GM19043 (cell line): ENCODE measurements at regions not wholly inside any gene's neighbourhood (a gene's known extent, or its start where the extent isn't known, plus 50 kb on each side); places are given as distances from the start of the nearest gene placed in this dataset.
"Not testable (repeated sequence)": the region's sequence is repeated elsewhere in the genome, so short reads cannot be mapped to it uniquely, and the experiment has no call there.

Experiments used
- ATAC-seq: cut with Tn5 transposase; IDR thresholded peaks from one replicate; pipeline ENCODE4 v1.9.1; 2021; ENCODE audit warnings: low read depth; ENCODE audit not compliant: unreplicated experiment

- no peak for ATAC-seq
Observed at GRCh38 chr2:3116371-3116770, 261.2 kb downstream of the EIPR1 start.

DNA sequence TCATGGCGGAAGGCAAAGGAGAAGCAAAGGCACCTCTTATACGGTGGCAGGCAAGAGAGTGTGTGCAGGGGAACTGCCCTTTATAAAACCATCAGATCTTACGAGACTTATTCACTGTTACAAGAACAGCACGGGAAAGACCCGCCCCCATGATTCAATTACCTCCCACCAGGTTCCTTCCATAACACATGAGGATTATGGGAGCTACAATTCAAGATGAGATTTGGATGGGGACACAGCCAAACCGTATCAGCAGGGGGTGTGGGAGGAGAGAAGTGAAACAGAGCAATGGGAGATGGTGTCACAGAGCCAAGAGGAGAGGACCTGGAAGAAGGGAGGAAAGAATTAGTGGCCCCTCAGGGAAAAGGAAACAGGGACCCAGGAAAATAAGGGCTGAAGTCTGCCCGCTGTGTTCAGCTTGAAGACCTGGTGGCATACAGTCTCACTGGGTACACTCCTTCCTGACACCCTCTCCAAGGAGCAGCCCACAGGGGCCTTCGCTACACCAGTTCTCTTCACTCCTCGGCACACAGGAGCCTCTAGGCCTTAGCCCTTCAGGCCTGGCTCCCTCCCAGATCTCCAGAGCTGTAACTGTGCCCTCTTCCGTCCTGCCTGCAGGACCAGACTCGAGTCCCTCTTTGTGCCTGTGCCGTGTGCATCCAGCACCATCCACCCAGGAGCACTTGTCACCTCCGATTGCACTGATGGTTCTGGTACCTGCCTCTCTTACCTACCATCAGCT, 262.1 kb downstream of the EIPR1 start:
- no peak for ATAC-seq

GRCh38 chr2:3114406-3115185, 263.0 kb downstream of the EIPR1 start:
- ATAC-seq = no peak

DNA sequence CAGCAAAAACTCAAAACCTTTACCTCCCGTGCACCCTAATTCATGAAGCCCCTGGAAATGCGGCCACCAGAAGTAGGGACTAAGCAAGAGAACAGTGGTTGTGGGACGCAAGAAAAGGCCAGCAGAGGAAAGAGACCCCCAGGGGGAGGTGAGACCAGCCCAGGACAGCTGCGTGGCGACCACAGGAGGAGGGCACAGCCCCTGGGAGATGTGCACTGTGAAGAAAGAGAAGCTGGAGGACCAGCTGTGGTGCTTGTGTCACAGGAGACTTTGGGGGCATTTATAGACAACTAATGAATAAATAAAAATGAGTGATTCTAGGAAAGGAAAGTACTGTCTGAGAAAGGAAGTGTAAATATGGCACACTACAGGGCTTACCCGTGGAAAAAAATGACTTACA, 263.8 kb downstream of the EIPR1 start:
- ATAC-seq = no peak

GRCh38 chr2:3113122-3113521, 264.5 kb downstream of the EIPR1 start:
- no peak for ATAC-seq

DNA sequence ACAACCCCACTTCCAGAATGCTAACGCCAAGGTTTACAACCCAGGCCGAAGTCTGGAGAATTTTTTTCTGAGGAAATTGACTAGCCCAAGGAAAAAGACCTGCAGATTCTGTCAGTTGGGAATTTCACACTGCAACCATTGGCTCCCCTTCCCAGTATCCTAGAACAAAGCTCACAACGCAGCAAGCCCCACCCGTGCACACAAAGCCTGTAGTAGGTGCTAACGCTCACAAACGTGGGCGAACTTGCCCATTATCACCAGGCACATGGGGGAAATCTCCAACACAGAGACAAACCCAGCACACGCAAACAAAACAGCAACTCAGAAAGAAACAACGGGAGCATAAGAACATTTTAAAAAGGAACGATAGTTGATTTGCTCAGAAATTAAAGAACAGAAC, 265.1 kb downstream of the EIPR1 start:
- no peak for ATAC-seq

DNA sequence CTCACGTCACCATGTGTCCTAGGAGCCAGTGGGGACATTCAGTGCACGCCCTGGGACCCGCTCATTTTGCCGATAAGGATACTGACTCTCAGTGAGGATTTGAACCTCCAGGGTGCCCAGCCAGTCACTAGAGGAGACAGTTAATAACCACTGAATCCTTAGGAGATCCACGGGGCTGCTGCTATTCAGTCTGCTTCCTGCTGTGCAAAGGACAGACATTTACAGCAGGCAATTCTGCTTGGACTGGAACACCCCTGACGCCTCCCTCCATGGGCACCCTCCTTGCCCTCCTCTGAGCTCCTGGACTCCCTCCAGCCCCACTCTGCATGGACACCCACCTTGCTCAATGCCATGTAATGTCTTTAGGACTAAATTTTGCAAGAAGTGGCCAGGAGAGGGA, 265.5 kb downstream of the EIPR1 start:
- no peak for ATAC-seq

- no peak for ATAC-seq
Observed at GRCh38 chr2:3110994-3111666, 266.5 kb downstream of the EIPR1 start.

DNA sequence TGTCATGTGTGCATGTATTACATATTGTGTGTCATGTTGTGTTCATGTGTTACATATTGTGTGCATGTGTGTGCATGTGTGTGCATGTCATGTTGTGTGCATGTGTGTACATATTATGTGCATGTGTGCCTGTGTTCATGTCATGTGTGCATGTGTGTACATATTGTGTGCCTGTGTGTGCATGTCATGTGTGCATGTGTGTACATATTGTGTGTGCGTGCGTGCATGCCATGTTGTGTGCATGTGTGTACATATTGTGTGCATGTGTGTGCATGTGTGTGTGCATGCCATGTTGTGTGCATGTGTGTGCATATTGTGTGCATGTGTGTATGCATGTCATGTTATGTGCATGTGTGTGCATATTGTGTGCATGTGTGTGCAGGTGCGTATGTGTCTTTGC, 267.1 kb downstream of the EIPR1 start:
- no peak for ATAC-seq

DNA sequence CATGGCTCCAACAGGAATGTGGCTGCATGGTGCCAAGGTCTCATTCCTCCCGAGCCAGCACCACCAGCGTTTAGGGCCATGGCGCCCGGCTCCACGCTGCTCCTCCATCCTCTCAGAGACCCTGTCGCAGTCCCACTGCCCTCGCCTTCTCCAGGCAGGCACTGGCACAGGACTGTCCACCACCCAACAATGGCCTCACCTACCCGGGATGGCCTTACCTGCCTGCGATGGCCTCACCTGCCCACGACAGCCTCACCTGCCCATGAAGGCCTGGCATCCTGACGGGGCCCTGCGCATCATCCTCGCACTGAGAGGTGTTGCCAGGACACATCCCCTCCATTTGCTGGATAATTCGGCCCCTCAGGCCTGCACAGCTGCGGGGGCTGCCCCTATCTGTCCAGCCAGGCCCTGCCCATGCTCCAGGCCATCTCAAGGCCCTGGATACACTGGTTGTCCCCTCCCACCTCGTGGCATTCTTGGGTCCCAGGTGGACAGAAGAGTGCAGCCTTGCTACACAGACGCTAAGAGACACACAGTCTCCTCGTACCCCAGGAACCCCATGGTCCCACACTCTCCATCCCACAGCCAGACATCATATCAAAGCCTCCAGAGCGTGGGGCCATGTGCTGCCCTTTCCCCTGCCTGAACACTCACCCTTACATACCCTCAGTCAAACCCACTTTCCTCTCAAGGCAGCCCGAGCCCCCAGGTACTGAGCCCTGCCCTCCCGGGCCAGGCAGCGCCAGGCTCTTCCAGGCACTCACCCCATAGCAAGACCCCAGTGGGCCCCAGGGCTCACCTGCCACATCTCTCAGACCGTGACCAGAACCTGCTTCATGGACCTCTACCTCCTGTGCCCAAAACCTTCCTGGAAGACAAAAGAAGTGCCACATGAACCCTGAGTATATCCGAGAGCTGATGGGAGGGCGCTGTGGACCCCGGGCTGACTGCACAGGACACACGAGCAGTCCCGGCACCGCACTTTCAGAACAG, 268.6 kb downstream of the EIPR1 start:
- no peak for ATAC-seq

- ATAC-seq = no peak
Observed at GRCh38 chr2:3108105-3108504, 269.5 kb downstream of the EIPR1 start.

GRCh38 chr2:3107567-3107966, 270.1 kb downstream of the EIPR1 start:
- no peak for ATAC-seq

DNA sequence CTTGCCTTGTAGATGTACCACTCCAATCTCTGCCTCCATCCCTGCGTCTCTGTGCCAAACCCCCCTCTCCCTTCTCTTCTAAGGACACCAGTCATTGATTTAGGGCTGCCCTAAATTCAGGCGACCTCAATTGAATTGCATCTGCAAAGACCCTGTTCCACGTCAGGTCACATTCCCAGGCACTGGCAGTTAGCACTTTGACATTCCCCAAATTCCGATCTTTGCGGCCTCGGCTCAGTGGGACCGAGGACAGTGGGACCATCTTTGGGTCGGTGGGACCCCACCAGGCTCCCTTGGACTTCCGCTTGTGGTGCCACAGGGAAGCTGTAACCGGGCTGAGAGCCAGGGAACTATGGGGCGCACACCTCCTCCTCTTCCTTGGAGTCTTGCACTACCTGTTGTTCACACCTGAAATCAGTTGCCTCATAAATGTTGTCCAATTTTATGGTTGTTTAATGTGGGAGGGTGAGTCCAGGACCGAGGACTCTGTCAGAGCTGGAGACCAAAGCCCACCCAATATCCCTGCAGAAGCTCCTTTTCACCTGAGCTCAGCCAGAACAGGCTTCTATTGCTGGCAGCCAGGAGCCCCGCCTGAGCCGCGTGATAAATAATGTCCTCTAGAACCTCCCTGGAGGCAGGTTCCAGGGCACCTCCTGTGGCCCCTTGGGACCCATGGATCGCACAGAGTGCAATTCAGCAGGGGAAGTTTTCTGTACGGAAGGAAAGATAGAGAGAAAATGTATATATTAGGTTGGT, 271.6 kb downstream of the EIPR1 start:
- no peak for ATAC-seq

DNA sequence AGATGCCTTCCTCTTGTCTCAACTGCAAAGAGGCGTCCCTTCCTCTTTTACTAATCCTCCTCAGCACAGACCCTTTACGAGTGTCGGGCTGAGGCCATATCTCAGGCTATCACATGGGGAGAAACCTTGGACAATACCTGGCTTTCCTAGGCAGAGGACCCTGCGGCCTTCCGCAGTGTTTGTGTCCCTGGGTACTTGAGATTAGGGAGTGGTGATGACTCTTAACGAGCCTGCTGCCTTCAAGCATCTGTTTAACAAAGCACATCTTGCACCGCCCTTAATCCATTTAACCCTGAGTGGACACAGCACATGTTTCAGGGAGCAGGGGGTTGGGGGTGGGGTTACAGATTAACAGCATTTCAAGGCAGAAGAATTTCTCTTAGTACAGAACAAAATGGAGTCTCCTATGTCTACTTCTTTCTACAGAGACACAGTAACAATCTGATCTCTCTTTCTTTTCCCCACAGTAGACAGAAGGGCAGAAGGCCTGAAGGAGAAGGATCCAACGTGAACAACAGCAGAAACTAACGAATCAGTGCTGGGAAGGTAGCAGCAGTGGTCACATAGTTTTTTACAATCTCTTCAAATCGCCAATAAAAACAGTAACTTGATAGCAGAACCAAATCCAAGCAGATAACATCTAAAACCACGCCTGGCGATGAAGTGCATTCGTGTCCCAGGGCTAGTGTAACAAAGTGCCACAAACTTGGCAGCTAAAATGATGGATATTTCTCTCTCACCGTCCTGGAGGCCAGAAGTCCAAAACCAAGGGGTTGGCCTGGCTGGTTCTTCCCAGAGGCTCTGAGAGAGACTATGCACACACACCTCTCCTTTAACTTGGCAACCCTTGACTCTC, 272.4 kb downstream of the EIPR1 start:
- ATAC-seq = not testable (repeated sequence)

DNA sequence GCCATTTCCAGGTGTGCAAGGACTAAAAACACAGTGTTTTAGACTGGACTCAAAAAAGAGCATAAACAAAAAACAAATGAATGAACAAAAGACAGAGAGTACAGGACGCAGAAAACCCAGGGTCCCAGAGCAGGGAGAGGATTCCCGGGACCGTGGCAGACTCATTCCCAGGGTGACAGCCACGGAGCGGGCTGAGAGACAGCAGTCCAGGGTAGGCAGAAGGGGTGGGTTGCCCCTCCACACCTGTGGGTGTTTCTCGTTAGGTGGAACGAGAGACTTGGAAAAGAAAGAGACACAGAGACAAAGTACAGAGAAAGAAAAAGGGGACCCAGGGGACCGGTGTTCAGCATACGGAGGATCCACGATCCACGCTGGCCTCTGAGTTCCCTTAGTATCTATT, 273.4 kb downstream of the EIPR1 start:
- ATAC-seq = no peak

- no peak for ATAC-seq
Observed at GRCh38 chr2:3102922-3103569, 274.6 kb downstream of the EIPR1 start.

DNA sequence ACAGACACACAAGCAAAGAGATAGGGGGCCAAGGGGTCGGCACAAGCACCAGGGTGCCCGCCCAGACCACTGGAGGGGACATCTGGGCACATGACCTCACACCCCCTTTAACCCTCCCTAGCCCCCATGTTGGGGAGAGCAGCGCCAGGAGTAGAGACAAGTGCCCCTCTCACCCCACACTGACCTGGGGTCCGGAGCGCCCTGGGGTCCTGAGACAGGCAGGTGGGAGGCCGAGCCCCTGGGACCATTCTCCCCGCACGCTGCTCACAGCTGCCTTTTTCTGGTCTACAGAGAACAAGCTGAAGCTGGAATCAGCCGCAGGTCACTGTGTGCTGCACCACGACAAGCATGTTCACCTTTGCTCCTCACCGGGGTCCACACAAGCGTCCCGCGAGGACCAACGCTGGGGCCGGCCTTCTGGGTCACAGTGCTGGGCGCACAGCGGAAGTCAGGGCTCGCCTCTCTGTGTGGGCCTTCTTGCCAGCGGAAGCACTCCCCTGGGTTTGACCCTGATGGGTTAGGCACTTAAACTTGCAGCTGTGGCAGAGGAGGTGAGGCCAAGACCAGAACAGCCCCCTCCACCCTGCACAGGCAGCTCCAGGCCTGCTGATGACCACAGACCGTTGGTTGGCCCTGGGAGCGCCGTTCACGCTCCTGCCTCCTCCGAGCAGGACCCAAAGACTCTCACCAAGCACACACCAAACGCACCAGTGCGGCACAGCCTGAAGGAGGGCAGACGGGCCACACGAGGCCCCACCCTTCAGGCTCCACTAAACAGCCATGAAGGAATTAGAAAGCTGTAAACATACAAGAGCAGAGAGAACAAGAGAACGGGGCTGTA, 275.3 kb downstream of the EIPR1 start:
- no peak for ATAC-seq
